Keratinocyte (primary cell): ENCODE measurements at regions not wholly inside any gene's neighbourhood (a gene's known extent, or its start where the extent isn't known, plus 50 kb on each side); places are given as distances from the start of the nearest gene placed in this dataset.
"Not testable (repeated sequence)": the region's sequence is repeated elsewhere in the genome, so short reads cannot be mapped to it uniquely, and the experiment has no call there.

Experiments used
- DNase-seq: peaks from one replicate; pipeline ENCODE4 v3.0.0-alpha.2; 2011; ENCODE audit warnings: low read depth, missing footprints, low spot score
- FAIRE-seq: peaks from 2 replicates; lab custom pipeline; 2011; peaks lifted over from hg19 to GRCh38; lab: Jason Lieb, UNC
- H2AFZ ChIP-seq: 2 replicates; pipeline ENCODE4 v1.6.0; 2012; ENCODE audit warnings: low read length, control low read depth, inconsistent platforms; ENCODE audit not compliant: control insufficient read depth
- H3K27ac ChIP-seq: 2 replicates; pipeline ENCODE4 v1.5.1; 2011; ENCODE audit warnings: low read length; ENCODE audit not compliant: control insufficient read depth, insufficient read depth
- H3K27me3 ChIP-seq: 3 replicates; pipeline ENCODE4 v1.6.0; 2011; ENCODE audit warnings: low read length; ENCODE audit not compliant: control insufficient read depth, insufficient read depth; ENCODE audit errors: extremely low read depth
- H3K36me3 ChIP-seq, 2 experiments: 2 replicates in 1 of 2; 3 replicates in 1 of 2; pipeline ENCODE4 v1.5.1; 2011; ENCODE audit warnings: low read length in 2 of 2, mild to moderate bottlenecking in 1 of 2; ENCODE audit not compliant: control insufficient read depth in 2 of 2, insufficient read depth in 2 of 2; ENCODE audit errors: extremely low read depth in 1 of 2
- H3K4me1 ChIP-seq: 3 replicates; pipeline ENCODE4 v1.5.1; 2011; ENCODE audit warnings: low read length; ENCODE audit not compliant: control insufficient read depth, insufficient read depth; ENCODE audit errors: extremely low read depth
- H3K4me2 ChIP-seq: 3 replicates; pipeline ENCODE4 v1.6.0; 2011; ENCODE audit warnings: low read depth, low read length; ENCODE audit not compliant: control insufficient read depth, insufficient read depth; ENCODE audit errors: extremely low read depth
- H3K4me3 ChIP-seq, 3 experiments: fragments of 200-600 bp in 1 of 3; sonication (generic) in 1 of 3; 2 replicates in 2 of 3; 3 replicates in 1 of 3; pipeline ENCODE4 v1.5.1; 2011 to 2016; ENCODE audit warnings: low read length in 3 of 3, mild to moderate bottlenecking in 3 of 3, control low read depth in 2 of 3, inconsistent platforms in 1 of 3, low read depth in 1 of 3, mixed read lengths in 1 of 3, mixed run types in 1 of 3, moderate library complexity in 1 of 3; ENCODE audit not compliant: control insufficient read depth in 2 of 3, insufficient read depth in 2 of 3; ENCODE audit errors: extremely low read depth in 1 of 3
- H3K79me2 ChIP-seq: 2 replicates; pipeline ENCODE4 v1.6.0; 2012; ENCODE audit warnings: low read length; ENCODE audit not compliant: control insufficient read depth, insufficient read depth
- H3K9ac ChIP-seq: 3 replicates; pipeline ENCODE4 v1.6.0; 2011; ENCODE audit warnings: low read length; ENCODE audit not compliant: control insufficient read depth, insufficient read depth; ENCODE audit errors: extremely low read depth
- H3K9me1 ChIP-seq: 3 replicates; pipeline ENCODE4 v1.6.0; 2011; ENCODE audit warnings: low read length; ENCODE audit not compliant: control insufficient read depth, insufficient read depth; ENCODE audit errors: extremely low read depth
- H3K9me3 ChIP-seq: 2 replicates; pipeline ENCODE4 v1.5.1; 2012; ENCODE audit warnings: low read depth, low read length; ENCODE audit not compliant: control insufficient read depth
- H4K20me1 ChIP-seq: 3 replicates; pipeline ENCODE4 v1.6.0; 2011; ENCODE audit warnings: low read length; ENCODE audit not compliant: control insufficient read depth, insufficient read depth; ENCODE audit errors: extremely low read depth
- CTCF ChIP-seq, 3 experiments: IDR thresholded peaks in 1 of 3; conservative IDR thresholded peaks in 1 of 3; optimal IDR thresholded peaks in 1 of 3; 2 replicates in 2 of 3; 3 replicates in 1 of 3; pipeline versions ENCODE3 to v1.5.1; 2011; ENCODE audit warnings: low read length in 3 of 3, mild to moderate bottlenecking in 3 of 3, moderate library complexity in 2 of 3, control low read depth in 1 of 3, inconsistent platforms in 1 of 3; ENCODE audit not compliant: insufficient read depth in 2 of 3; ENCODE audit errors: extremely low read depth in 1 of 3
- EZH2 ChIP-seq: IDR thresholded peaks from one replicate; pipeline ENCODE4 v1.6.1; 2012; ENCODE audit warnings: inconsistent platforms, mild to moderate bottlenecking, low read length, moderate library complexity
- dilution Hi-C: fragments of 300-500 bp; cut with MboI; formaldehyde crosslinking; loops from one replicate; pipeline ENCODE4 v1.7.0; 2020; ENCODE audit warnings: low sequenced_read_pairs; ENCODE audit not compliant: extremely low pct_ligation_motif_present

GRCh38 chr12:9404469-9405260 lies 196.5 kb upstream of the PZP start:
- no peaks in the 10 kb centered on the region for H3K27me3 ChIP-seq
- no peak overlapping the region for H3K4me3 ChIP-seq
- no peaks in the 10 kb centered on the region for H3K9me1 ChIP-seq
- no peak for TF ChIP-seq EZH2
- TF ChIP-seq CTCF (optimal IDR thresholded peaks at IDR 0.05 in 1 of 3, IDR thresholded peaks at IDR 0.05 in 1 of 3, conservative IDR thresholded peaks at IDR 0.05 in 1 of 3; ENCODE audit: extremely low read depth in 1 of 3, insufficient read depth in 2 of 3, low read length in 3 of 3), result no peak
- no peak overlapping the region for H3K4me2 ChIP-seq
- H3K36me3 ChIP-seq, result no peaks in the 10 kb centered on the region
- no peak overlapping the region for H3K27ac ChIP-seq
- no peak for FAIRE-seq
- H2AFZ ChIP-seq, result no peak overlapping the region
- no peaks in the 10 kb centered on the region for H4K20me1 ChIP-seq
- H3K9ac ChIP-seq, result no peak overlapping the region
- H3K79me2 ChIP-seq, result no peaks in the 10 kb centered on the region
- dilution Hi-C loops, result no loop called here
- no peaks in the 10 kb centered on the region for H3K4me1 ChIP-seq
- H3K9me3 ChIP-seq, result no peaks in the 10 kb centered on the region
- DNase-seq, result no peak

- no peak overlapping the region for H3K27ac ChIP-seq
- no peak overlapping the region for H3K4me2 ChIP-seq
- H3K9me3 ChIP-seq, result no peaks in the 10 kb centered on the region
- DNase-seq (no peak), FAIRE-seq (no peak)
- no peak overlapping the region for H2AFZ ChIP-seq
- H3K79me2 ChIP-seq, result no peaks in the 10 kb centered on the region
- TF ChIP-seq CTCF (optimal IDR thresholded peaks at IDR 0.05 in 1 of 3, IDR thresholded peaks at IDR 0.05 in 1 of 3, conservative IDR thresholded peaks at IDR 0.05 in 1 of 3; ENCODE audit: extremely low read depth in 1 of 3, insufficient read depth in 2 of 3, low read length in 3 of 3) (no peak), EZH2 (no peak)
- H3K36me3 ChIP-seq, result no peaks in the 10 kb centered on the region
- no peak overlapping the region for H3K4me3 ChIP-seq
- no peak overlapping the region for H3K9ac ChIP-seq
- dilution Hi-C loops, result no loop called here
- H4K20me1 ChIP-seq, result no peaks in the 10 kb centered on the region
- no peaks in the 10 kb centered on the region for H3K9me1 ChIP-seq
- no peaks in the 10 kb centered on the region for H3K4me1 ChIP-seq
- no peaks in the 10 kb centered on the region for H3K27me3 ChIP-seq
These were observed 195.8 kb upstream of the PZP start for GRCh38 chr12:9404031-9404430.

GRCh38 chr12:9402432-9403040 lies 194.3 kb upstream of the PZP start:
- H3K27me3 ChIP-seq, H4K20me1 ChIP-seq, DNase-seq, H3K27ac ChIP-seq, H2AFZ ChIP-seq, H3K4me2 ChIP-seq, FAIRE-seq, H3K9me3 ChIP-seq, H3K9ac ChIP-seq, H3K4me1 ChIP-seq, dilution Hi-C loops, H3K9me1 ChIP-seq, H3K4me3 ChIP-seq, H3K36me3 ChIP-seq, H3K79me2 ChIP-seq: not testable (repeated sequence)
